Endothelial cell of umbilical vein (primary cell): ENCODE measurements at regions not wholly inside any gene's neighbourhood (a gene's known extent, or its start where the extent isn't known, plus 50 kb on each side); places are given as distances from the start of the nearest gene placed in this dataset.

Experiments used
- BruUV-seq: library from RNA; stranded (reverse); fragments of 400-500 nt; replicated peaks from 2 replicates; lab custom pipeline; 2021; lab: Mats Ljungman, UMichigan
- CTCF ChIA-PET: fragments of 300-600, 350-600 bp; sonication (Branson Sonifier 250); formaldehyde crosslinking; loops from one replicate; lab custom pipeline; 2021; ENCODE audit warnings: antibody characterized with exemption, inconsistent platforms; lab: Charles Lee
- POLR2A ChIA-PET: fragments of 300-600, 350-600 bp; sonication (Branson Sonifier 250); formaldehyde crosslinking; loops from one replicate; lab custom pipeline; 2021; ENCODE audit warnings: antibody characterized with exemption, inconsistent platforms; lab: Charles Lee
- DNase-seq: peaks from one replicate; pipeline ENCODE4 v3.0.0-alpha.2; 2011; ENCODE audit warnings: low read depth, low spot score
- FAIRE-seq: peaks from 2 replicates; lab custom pipeline; 2011; peaks lifted over from hg19 to GRCh38; lab: Jason Lieb, UNC
- H2AFZ ChIP-seq: 2 replicates; pipeline ENCODE4 v1.6.0; 2012; ENCODE audit warnings: low read depth, low read length, control low read depth, inconsistent platforms
- H3K27ac ChIP-seq: 2 replicates; pipeline ENCODE4 v1.5.1; 2011; ENCODE audit warnings: low read depth, mild to moderate bottlenecking, control low read depth, low read length, moderate library complexity; ENCODE audit not compliant: insufficient read depth
- H3K27me3 ChIP-seq, 2 experiments: 2 replicates each; pipeline versions ENCODE4 v1.6.0 to v1.6.1; 2011; ENCODE audit warnings: low read length in 2 of 2, mixed read lengths in 1 of 2; ENCODE audit not compliant: control insufficient read depth in 2 of 2, insufficient read depth in 2 of 2
- H3K36me3 ChIP-seq, 2 experiments: 2 replicates in 1 of 2; 3 replicates in 1 of 2; pipeline ENCODE4 v1.5.1; 2011; ENCODE audit warnings: low read length in 2 of 2, mild to moderate bottlenecking in 1 of 2, moderate library complexity in 1 of 2; ENCODE audit not compliant: control insufficient read depth in 2 of 2, insufficient read depth in 2 of 2; ENCODE audit errors: extremely low read depth in 1 of 2
- H3K4me1 ChIP-seq: 3 replicates; pipeline ENCODE4 v1.5.1; 2011; ENCODE audit warnings: mild to moderate bottlenecking, low read length; ENCODE audit not compliant: control insufficient read depth, insufficient read depth; ENCODE audit errors: extremely low read depth
- H3K4me2 ChIP-seq: 2 replicates; pipeline ENCODE4 v1.6.1; 2011; ENCODE audit warnings: low read length, control low read depth, mixed read lengths; ENCODE audit not compliant: insufficient read depth
- H3K4me3 ChIP-seq, 3 experiments: fragments of 200-600 bp in 1 of 3; sonication (generic), shearing (Covaris generic) in 1 of 3; replicated peaks in 1 of 3; 2 replicates each; pipeline ENCODE4 v1.5.1; 2011 to 2016; ENCODE audit warnings: control low read depth in 3 of 3, low read length in 3 of 3, mild to moderate bottlenecking in 2 of 3, inconsistent platforms in 1 of 3, low read depth in 1 of 3, moderate library complexity in 1 of 3; ENCODE audit not compliant: insufficient read depth in 1 of 3
- H3K79me2 ChIP-seq: 2 replicates; pipeline ENCODE4 v1.6.0; 2012; ENCODE audit warnings: low read length, inconsistent platforms; ENCODE audit not compliant: control insufficient read depth, insufficient read depth
- H3K9ac ChIP-seq: replicated peaks from 2 replicates; pipeline ENCODE3; 2011; ENCODE audit warnings: low read length, control low read depth; ENCODE audit not compliant: insufficient read depth; ENCODE audit errors: extremely low read depth
- H3K9me1 ChIP-seq: replicated peaks from 3 replicates; pipeline ENCODE4 v1.6.0; 2011; ENCODE audit warnings: mild to moderate bottlenecking, low read length; ENCODE audit not compliant: control insufficient read depth, insufficient read depth; ENCODE audit errors: extremely low read depth
- H3K9me3 ChIP-seq: replicated peaks from 2 replicates; pipeline ENCODE4 v1.5.1; 2012; ENCODE audit warnings: low read length, inconsistent platforms; ENCODE audit not compliant: control insufficient read depth, insufficient read depth
- H4K20me1 ChIP-seq: replicated peaks from 2 replicates; pipeline ENCODE3; 2011; ENCODE audit warnings: mild to moderate bottlenecking, low read length; ENCODE audit not compliant: control insufficient read depth, insufficient read depth; ENCODE audit errors: extremely low read depth
- CTCF ChIP-seq, 2 donors: IDR thresholded peaks; 1 replicate in 1 of 2; 2 replicates in 1 of 2; pipeline ENCODE4 v1.5.1; 2011; ENCODE audit warnings: low read length in 2 of 2, mild to moderate bottlenecking in 2 of 2, moderate library complexity in 2 of 2, control low read depth in 1 of 2, inconsistent platforms in 1 of 2, low read depth in 1 of 2; ENCODE audit not compliant: insufficient read depth in 1 of 2; ENCODE audit errors: extremely low read depth in 1 of 2
- EZH2 ChIP-seq: IDR thresholded peaks from 2 replicates; pipeline ENCODE4 v1.6.1; 2012; ENCODE audit warnings: borderline replicate concordance, low read depth, mild to moderate bottlenecking, moderate library complexity, low read length, inconsistent platforms; ENCODE audit not compliant: severe bottlenecking
- FOS ChIP-seq: IDR thresholded peaks from 2 replicates; pipeline ENCODE4 v1.6.1; 2011; ENCODE audit warnings: mild to moderate bottlenecking, low read length, moderate library complexity, borderline replicate concordance; ENCODE audit not compliant: insufficient read depth
- GATA2 ChIP-seq: IDR thresholded peaks from 2 replicates; pipeline ENCODE4 v1.7.0; 2011; ENCODE audit warnings: low read depth, mild to moderate bottlenecking, moderate library complexity, mixed read lengths, low read length; ENCODE audit not compliant: insufficient read length, insufficient read depth
- JUN ChIP-seq: IDR thresholded peaks from 2 replicates; pipeline ENCODE4 v1.6.1; 2011; ENCODE audit warnings: borderline replicate concordance, low read depth; ENCODE audit not compliant: insufficient read length, insufficient read depth
- MAX ChIP-seq: IDR thresholded peaks from 2 replicates; pipeline ENCODE4 v1.6.1; 2011; ENCODE audit not compliant: insufficient read depth, insufficient read length
- MYC ChIP-seq: IDR thresholded peaks from one replicate; pipeline ENCODE4 v1.6.1; 2011; ENCODE audit warnings: mild to moderate bottlenecking, low read depth, low read length
- POLR2A ChIP-seq: IDR thresholded peaks from 2 replicates; pipeline ENCODE4 v1.6.1; 2012; ENCODE audit warnings: low read depth, mild to moderate bottlenecking, control low read depth, low read length
- POLR2AphosphoS5 ChIP-seq: IDR thresholded peaks from 2 replicates; pipeline ENCODE4 v1.6.1; 2012; ENCODE audit warnings: low read depth, mild to moderate bottlenecking, control low read depth, low read length, moderate library complexity; ENCODE audit not compliant: insufficient read depth
- dilution Hi-C: fragments of 300-500 bp; cut with MboI; formaldehyde crosslinking; loops from one replicate; pipeline ENCODE4 v1.15.0; 2019; ENCODE audit warnings: low sequenced_read_pairs; ENCODE audit not compliant: extremely low pct_ligation_motif_present
- intact Hi-C: fragments of 100-400 bp; cut with micrococcal nuclease; formaldehyde crosslinking; loops from one replicate; pipeline ENCODE4 v1.10.0; 2022

- no peak overlapping the region for H3K4me2 ChIP-seq
- H2AFZ ChIP-seq = no peak overlapping the region
- no peak overlapping the region for H3K9ac ChIP-seq
- H4K20me1 ChIP-seq = no peaks in the 10 kb centered on the region
- no peaks in the 10 kb centered on the region for H3K79me2 ChIP-seq
- dilution Hi-C loops = no loop called here
- TF ChIP-seq POLR2A (no peak), MAX (no peak), JUN (no peak), EZH2 (no peak), MYC (no peak), CTCF (IDR thresholded peaks at IDR 0.05; ENCODE audit: extremely low read depth in 1 of 2, insufficient read depth in 1 of 2, low read depth in 1 of 2, low read length in 2 of 2) (no peak), POLR2AphosphoS5 (no peak), FOS (no peak), GATA2 (no peak)
- H3K4me3 ChIP-seq = no peak overlapping the region
- FAIRE-seq = no peak
- no peak for DNase-seq
- no peaks in the 10 kb centered on the region for H3K4me1 ChIP-seq
- ChIA-PET CTCF (interaction anchor here (0.5 to 1.3 kb wide), 2 partner anchors 93 to 426 kb away, joined by 3 read pairs; no protein-coding TSS in a partner anchor), POLR2A (no interaction called here)
- H3K36me3 ChIP-seq = no peaks in the 10 kb centered on the region
- BruUV-seq = no TSS peak
- H3K27me3 ChIP-seq = peaks cover 0 to 4% of the 10 kb centered on the region in 2 experiments
- no peaks in the 10 kb centered on the region for H3K9me3 ChIP-seq
- H3K9me1 ChIP-seq = no peaks in the 10 kb centered on the region
- H3K27ac ChIP-seq = no peak overlapping the region
- intact Hi-C loops = no loop called here
These were observed 158.6 kb upstream of the MLN start for GRCh38 chr6:33962246-33963027.
